Choroid plexus epithelial cell (primary cell): ENCODE measurements at regions not wholly inside any gene's neighbourhood (a gene's known extent, or its start where the extent isn't known, plus 50 kb on each side); places are given as distances from the start of the nearest gene placed in this dataset.

Source experiments
- DNase-seq: peaks from one replicate; pipeline ENCODE4 v3.0.0-alpha.2; 2010; ENCODE audit warnings: low read depth
- H3K4me3 ChIP-seq: 2 replicates; pipeline ENCODE4 v1.5.1; 2011; ENCODE audit warnings: low read depth, mild to moderate bottlenecking, control low read depth, low read length, moderate library complexity
- TF ChIP-seq, protein P1 (sequence below): conservative IDR thresholded peaks from 2 replicates; pipeline ENCODE4 v1.5.1; 2011; ENCODE audit warnings: low read depth, mild to moderate bottlenecking, control low read depth, inconsistent platforms, low read length, moderate library complexity

DNA sequence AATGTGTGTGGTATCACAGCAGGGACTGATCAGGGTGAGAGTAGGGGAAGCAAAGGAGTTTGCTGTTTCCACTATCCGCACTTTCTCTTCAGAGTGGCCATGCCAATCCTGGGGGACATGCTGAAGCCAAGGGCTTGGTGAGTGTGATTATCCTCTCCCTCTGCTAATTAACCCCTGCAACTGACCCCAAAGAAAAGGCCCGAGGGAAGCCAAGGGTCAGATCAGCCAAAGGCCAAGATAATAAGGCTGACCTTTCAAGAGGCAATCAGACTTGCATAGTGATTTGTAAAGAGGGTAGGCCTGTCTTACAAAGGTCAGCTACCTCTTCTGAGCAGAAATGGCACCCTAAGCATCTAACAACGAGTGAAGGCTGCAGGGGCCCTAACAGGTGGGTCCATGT lies 420.5 kb upstream of the CPEB2 start:
- no peak overlapping the region for H3K4me3 ChIP-seq
- no peak for DNase-seq
- TF ChIP-seq, protein P1, sequence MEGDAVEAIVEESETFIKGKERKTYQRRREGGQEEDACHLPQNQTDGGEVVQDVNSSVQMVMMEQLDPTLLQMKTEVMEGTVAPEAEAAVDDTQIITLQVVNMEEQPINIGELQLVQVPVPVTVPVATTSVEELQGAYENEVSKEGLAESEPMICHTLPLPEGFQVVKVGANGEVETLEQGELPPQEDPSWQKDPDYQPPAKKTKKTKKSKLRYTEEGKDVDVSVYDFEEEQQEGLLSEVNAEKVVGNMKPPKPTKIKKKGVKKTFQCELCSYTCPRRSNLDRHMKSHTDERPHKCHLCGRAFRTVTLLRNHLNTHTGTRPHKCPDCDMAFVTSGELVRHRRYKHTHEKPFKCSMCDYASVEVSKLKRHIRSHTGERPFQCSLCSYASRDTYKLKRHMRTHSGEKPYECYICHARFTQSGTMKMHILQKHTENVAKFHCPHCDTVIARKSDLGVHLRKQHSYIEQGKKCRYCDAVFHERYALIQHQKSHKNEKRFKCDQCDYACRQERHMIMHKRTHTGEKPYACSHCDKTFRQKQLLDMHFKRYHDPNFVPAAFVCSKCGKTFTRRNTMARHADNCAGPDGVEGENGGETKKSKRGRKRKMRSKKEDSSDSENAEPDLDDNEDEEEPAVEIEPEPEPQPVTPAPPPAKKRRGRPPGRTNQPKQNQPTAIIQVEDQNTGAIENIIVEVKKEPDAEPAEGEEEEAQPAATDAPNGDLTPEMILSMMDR, result no peak

DNA sequence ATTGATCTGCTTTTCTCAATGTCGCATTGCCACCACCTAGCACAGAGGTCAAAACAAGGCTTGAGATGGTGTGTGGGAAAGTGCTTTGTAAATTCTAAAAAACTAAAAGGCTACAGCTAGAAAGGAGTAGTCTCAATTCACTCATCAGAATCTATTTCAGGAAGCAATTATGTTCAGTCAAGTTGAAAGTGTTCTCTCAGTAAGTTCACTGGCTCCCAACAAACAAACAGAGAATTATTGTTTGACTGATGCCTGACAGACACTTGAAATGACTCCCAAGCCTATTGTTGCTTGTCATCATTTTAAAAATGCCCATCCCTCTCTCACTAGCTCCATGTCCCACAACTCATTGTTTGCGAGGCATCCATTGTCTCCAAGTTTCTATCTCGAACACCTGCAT lies 419.6 kb upstream of the CPEB2 start:
- TF ChIP-seq, protein P1, result no peak
- DNase-seq, result no peak

DNA sequence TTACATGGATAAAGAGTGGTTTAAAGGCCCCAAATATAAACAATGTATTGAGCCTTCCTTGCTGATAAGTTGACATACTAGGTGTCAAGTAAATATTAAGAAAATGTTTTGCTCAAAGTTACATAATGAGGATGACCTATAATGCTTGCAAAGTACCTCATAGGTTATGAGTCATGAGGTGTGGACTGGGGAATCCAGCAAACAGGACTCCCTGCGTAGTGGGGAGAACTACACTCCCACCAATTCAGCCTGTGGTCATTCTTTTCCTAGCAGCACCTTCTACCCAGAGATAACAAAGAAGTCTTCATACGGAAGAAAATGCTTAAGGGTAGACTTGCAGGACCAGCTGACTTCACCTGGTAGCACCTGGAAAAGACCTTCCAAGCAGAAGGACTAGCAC lies 418.9 kb upstream of the CPEB2 start:
- no peak overlapping the region for H3K4me3 ChIP-seq
- TF ChIP-seq, protein P1, result no peak
- DNase-seq, result peak; percentile 13

More for the DNA sequence above, 419.6 kb upstream of the CPEB2 start:
- no peak overlapping the region for H3K4me3 ChIP-seq

DNA sequence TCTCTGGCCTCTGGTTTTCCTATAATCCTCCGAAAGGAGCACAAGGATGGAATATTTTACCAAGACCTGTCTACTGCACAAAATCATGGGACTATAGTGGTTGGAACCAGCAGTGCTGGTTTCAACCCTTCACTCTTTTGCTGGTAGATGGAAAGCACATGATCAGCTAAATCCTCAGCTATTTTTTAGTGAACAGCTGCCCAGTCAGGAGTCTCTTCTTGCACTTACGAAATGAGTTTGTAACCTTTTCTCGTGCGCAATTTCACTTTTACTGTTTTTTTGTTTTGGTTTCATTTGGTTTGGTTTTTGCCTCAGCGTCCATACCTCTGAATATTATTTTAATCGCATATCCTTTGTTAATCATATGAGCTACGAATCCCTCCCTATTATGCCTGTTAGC lies 418.5 kb upstream of the CPEB2 start:
- TF ChIP-seq, protein P1, result no peak
- DNase-seq, result no peak
- H3K4me3 ChIP-seq, result no peak overlapping the region

DNA sequence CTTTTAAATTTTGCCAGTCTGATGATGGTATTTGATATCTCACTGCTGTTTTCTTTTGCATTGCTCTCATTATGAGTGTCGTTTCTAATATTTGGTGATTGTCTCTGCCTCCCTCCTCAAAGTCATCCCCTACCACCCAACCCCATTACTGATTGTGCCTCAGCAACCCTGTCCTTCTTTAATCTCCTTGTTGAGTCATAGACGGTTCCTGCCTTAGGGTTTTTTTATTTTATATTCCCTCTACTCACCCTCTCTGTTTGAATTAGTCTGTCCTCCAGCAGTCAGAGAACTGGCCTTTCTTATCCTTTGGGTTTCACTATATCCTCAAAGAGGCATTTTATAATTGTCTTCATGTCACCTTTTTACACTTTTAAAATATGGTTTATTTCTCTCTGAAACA lies 409.3 kb upstream of the CPEB2 start:
- H3K4me3 ChIP-seq, result no peak overlapping the region
- DNase-seq, result no peak
- TF ChIP-seq, protein P1, result no peak

DNA sequence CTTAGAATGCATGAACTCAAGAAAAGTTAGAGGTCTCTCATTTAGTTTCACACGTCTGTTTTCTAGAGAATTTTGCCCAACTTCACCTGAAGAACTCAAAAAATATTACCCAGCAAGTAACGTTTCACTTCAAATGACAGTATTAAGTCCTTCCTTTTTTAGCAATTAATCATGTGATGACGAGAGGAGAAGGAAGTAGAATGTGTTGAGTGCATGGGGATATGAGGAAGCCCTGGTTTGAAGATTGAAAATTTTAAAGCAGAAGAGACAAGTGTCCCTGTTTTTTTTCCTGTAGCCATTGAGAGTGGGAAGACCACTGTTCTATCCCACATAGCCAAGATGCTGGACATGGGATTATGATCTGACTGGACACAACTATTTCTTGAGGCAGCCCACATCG lies 406.3 kb upstream of the CPEB2 start:
- DNase-seq, result no peak
- no peak overlapping the region for H3K4me3 ChIP-seq
- TF ChIP-seq, protein P1, result no peak

DNA sequence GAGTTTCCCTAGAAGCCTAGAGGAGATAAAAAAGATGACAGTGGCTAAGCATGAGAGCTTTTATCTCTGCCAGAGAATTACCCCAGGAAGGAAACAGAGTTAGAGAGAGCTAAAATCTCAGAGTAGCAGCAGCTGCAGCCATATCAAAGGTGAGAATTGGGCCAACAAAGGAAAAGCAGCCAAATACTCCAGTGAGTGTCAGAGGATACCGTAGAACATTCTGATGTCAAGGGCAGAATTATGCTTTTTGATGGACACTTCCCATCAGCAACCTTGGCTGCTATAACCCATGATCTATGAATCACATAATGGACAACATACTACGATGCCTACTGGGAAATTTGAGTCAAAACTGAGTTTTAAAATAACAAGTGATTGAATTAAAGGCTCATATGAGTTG lies 405.8 kb upstream of the CPEB2 start:
- TF ChIP-seq, protein P1, result no peak
- no peak overlapping the region for H3K4me3 ChIP-seq
- DNase-seq, result no peak
